ENCODE measurements at regions not wholly inside any gene's neighbourhood (a gene's known extent, or its start where the extent isn't known, plus 50 kb on each side); places are given as distances from the start of the nearest gene placed in this dataset.
A peak's percentile ranks its signal among the peaks of the same experiment; 100 is the strongest.

- no peak overlapping the region for H3K27ac Mint-ChIP-seq
- peaks cover 7% of the 10 kb centered on the region for H3K4me1 Mint-ChIP-seq
- no peak overlapping the region for H3K4me3 Mint-ChIP-seq
- H3K36me3 Mint-ChIP-seq: no peaks in the 10 kb centered on the region
- H3K27me3 Mint-ChIP-seq: peaks cover 40% of the 10 kb centered on the region
- no peaks in the 10 kb centered on the region for H3K9me3 Mint-ChIP-seq
- no peak for DNase-seq
- POLR2A ChIA-PET: no interaction called here
- ATAC-seq (ENCODE audit: low read depth): no peak
Observed at GRCh38 chr9:99360026-99360425, 137.9 kb downstream of the SEC61B start.

GRCh38 chr9:99361817-99362216 lies 139.7 kb downstream of the SEC61B start:
- Mint-ChIP-seq H3K36me3 (no peaks in the 10 kb centered on the region), H3K9me3 (no peaks in the 10 kb centered on the region), H3K4me1 (peaks cover 9% of the 10 kb centered on the region), H3K27ac (no peak overlapping the region), H3K27me3 (peaks cover 37% of the 10 kb centered on the region), H3K4me3 (no peak overlapping the region)
- POLR2A ChIA-PET: no interaction called here
- ATAC-seq (ENCODE audit: low read depth) (no peak), DNase-seq (no peak)

- DNase-seq: no peak
- POLR2A ChIA-PET: no interaction called here
- H3K4me3 Mint-ChIP-seq: no peak overlapping the region
- H3K36me3 Mint-ChIP-seq: no peaks in the 10 kb centered on the region
- H3K9me3 Mint-ChIP-seq: no peaks in the 10 kb centered on the region
- no peak overlapping the region for H3K27ac Mint-ChIP-seq
- H3K27me3 Mint-ChIP-seq: peaks cover 37% of the 10 kb centered on the region
- peaks cover 14% of the 10 kb centered on the region for H3K4me1 Mint-ChIP-seq
- ATAC-seq (ENCODE audit: low read depth): no peak
Observed at GRCh38 chr9:99362321-99362720, 140.2 kb downstream of the SEC61B start.

- Mint-ChIP-seq H3K4me3 (no peak overlapping the region), H3K9me3 (no peaks in the 10 kb centered on the region), H3K27ac (no peak overlapping the region), H3K36me3 (no peaks in the 10 kb centered on the region), H3K4me1 (peaks cover 22% of the 10 kb centered on the region), H3K27me3 (peaks cover 40% of the 10 kb centered on the region)
- POLR2A ChIA-PET: no interaction called here
- DNase-seq: no peak
- no peak for ATAC-seq (ENCODE audit: low read depth)
Observed at GRCh38 chr9:99363509-99363908, 141.4 kb downstream of the SEC61B start.

GRCh38 chr9:99365233-99365980 lies 143.3 kb downstream of the SEC61B start:
- no peak overlapping the region for H3K4me3 Mint-ChIP-seq
- peak overlapping the region; percentile 7 for H3K27ac Mint-ChIP-seq
- POLR2A ChIA-PET: no interaction called here
- no peaks in the 10 kb centered on the region for H3K36me3 Mint-ChIP-seq
- H3K4me1 Mint-ChIP-seq: peaks cover 30% of the 10 kb centered on the region
- no peaks in the 10 kb centered on the region for H3K9me3 Mint-ChIP-seq
- no peak for DNase-seq
- no peak for ATAC-seq (ENCODE audit: low read depth)
- peaks cover 31% of the 10 kb centered on the region for H3K27me3 Mint-ChIP-seq

GRCh38 chr9:99366183-99366582 lies 144.1 kb downstream of the SEC61B start:
- Mint-ChIP-seq H3K9me3 (no peaks in the 10 kb centered on the region), H3K27ac (no peak overlapping the region), H3K27me3 (peaks cover 27% of the 10 kb centered on the region), H3K36me3 (no peaks in the 10 kb centered on the region), H3K4me3 (no peak overlapping the region), H3K4me1 (peaks cover 30% of the 10 kb centered on the region)
- POLR2A ChIA-PET: no interaction called here
- ATAC-seq (ENCODE audit: low read depth): no peak
- DNase-seq: no peak

GRCh38 chr9:99366621-99367020 lies 144.5 kb downstream of the SEC61B start:
- Mint-ChIP-seq H3K36me3 (no peaks in the 10 kb centered on the region), H3K4me1 (peaks cover 30% of the 10 kb centered on the region), H3K9me3 (no peaks in the 10 kb centered on the region), H3K4me3 (no peak overlapping the region), H3K27me3 (peaks cover 23% of the 10 kb centered on the region), H3K27ac (no peak overlapping the region)
- POLR2A ChIA-PET: no interaction called here
- ATAC-seq (ENCODE audit: low read depth): no peak
- DNase-seq: no peak

- POLR2A ChIA-PET: no interaction called here
- H3K4me3 Mint-ChIP-seq: peak overlapping the region; percentile 74
- peaks cover 23% of the 10 kb centered on the region for H3K4me1 Mint-ChIP-seq
- DNase-seq (no peak), ATAC-seq (ENCODE audit: low read depth) (peak; percentile 60)
- peaks cover 23% of the 10 kb centered on the region for H3K27me3 Mint-ChIP-seq
- H3K36me3 Mint-ChIP-seq: no peaks in the 10 kb centered on the region
- no peak overlapping the region for H3K27ac Mint-ChIP-seq
- no peaks in the 10 kb centered on the region for H3K9me3 Mint-ChIP-seq
Observed at GRCh38 chr9:99368341-99369326, 146.6 kb downstream of the SEC61B start.

GRCh38 chr9:99369327-99369722 lies 147.2 kb downstream of the SEC61B start:
- no peak for DNase-seq
- peaks cover 23% of the 10 kb centered on the region for H3K4me1 Mint-ChIP-seq
- H3K27me3 Mint-ChIP-seq: peaks cover 23% of the 10 kb centered on the region
- no peaks in the 10 kb centered on the region for H3K9me3 Mint-ChIP-seq
- H3K27ac Mint-ChIP-seq: no peak overlapping the region
- H3K4me3 Mint-ChIP-seq: no peak overlapping the region
- POLR2A ChIA-PET: no interaction called here
- no peaks in the 10 kb centered on the region for H3K36me3 Mint-ChIP-seq
- ATAC-seq (ENCODE audit: low read depth): no peak

- Mint-ChIP-seq H3K27ac (no peak overlapping the region), H3K36me3 (no peaks in the 10 kb centered on the region), H3K4me3 (no peak overlapping the region), H3K9me3 (no peaks in the 10 kb centered on the region), H3K4me1 (peaks cover 23% of the 10 kb centered on the region), H3K27me3 (peaks cover 21% of the 10 kb centered on the region)
- no peak for DNase-seq
- POLR2A ChIA-PET: no interaction called here
- no peak for ATAC-seq (ENCODE audit: low read depth)
Observed at GRCh38 chr9:99370376-99370775, 148.3 kb downstream of the SEC61B start.

GRCh38 chr9:99371376-99371775 lies 149.3 kb downstream of the SEC61B start:
- Mint-ChIP-seq H3K27me3 (peaks cover 28% of the 10 kb centered on the region), H3K4me1 (peaks cover 21% of the 10 kb centered on the region), H3K9me3 (no peaks in the 10 kb centered on the region), H3K36me3 (no peaks in the 10 kb centered on the region), H3K27ac (no peak overlapping the region), H3K4me3 (no peak overlapping the region)
- DNase-seq: no peak
- ATAC-seq (ENCODE audit: low read depth): no peak
- POLR2A ChIA-PET: no interaction called here

GRCh38 chr9:99373912-99374311 lies 151.8 kb downstream of the SEC61B start:
- H3K27ac Mint-ChIP-seq: no peak overlapping the region
- ATAC-seq (ENCODE audit: low read depth) (no peak), DNase-seq (no peak)
- H3K4me3 Mint-ChIP-seq: no peak overlapping the region
- H3K4me1 Mint-ChIP-seq: peaks cover 4% of the 10 kb centered on the region
- no peaks in the 10 kb centered on the region for H3K9me3 Mint-ChIP-seq
- no peaks in the 10 kb centered on the region for H3K36me3 Mint-ChIP-seq
- H3K27me3 Mint-ChIP-seq: peaks cover 31% of the 10 kb centered on the region
- POLR2A ChIA-PET: no interaction called here

GRCh38 chr9:99374793-99375192 lies 152.7 kb downstream of the SEC61B start:
- H3K27ac Mint-ChIP-seq: no peak overlapping the region
- H3K36me3 Mint-ChIP-seq: no peaks in the 10 kb centered on the region
- no peak overlapping the region for H3K4me3 Mint-ChIP-seq
- no peaks in the 10 kb centered on the region for H3K4me1 Mint-ChIP-seq
- POLR2A ChIA-PET: no interaction called here
- H3K9me3 Mint-ChIP-seq: no peaks in the 10 kb centered on the region
- no peak for ATAC-seq (ENCODE audit: low read depth)
- H3K27me3 Mint-ChIP-seq: peaks cover 31% of the 10 kb centered on the region
- no peak for DNase-seq

GRCh38 chr9:99375481-99375880 lies 153.4 kb downstream of the SEC61B start:
- H3K36me3 Mint-ChIP-seq: no peaks in the 10 kb centered on the region
- POLR2A ChIA-PET: no interaction called here
- H3K9me3 Mint-ChIP-seq: no peaks in the 10 kb centered on the region
- no peak overlapping the region for H3K4me3 Mint-ChIP-seq
- no peak for DNase-seq
- H3K4me1 Mint-ChIP-seq: no peaks in the 10 kb centered on the region
- peaks cover 34% of the 10 kb centered on the region for H3K27me3 Mint-ChIP-seq
- no peak for ATAC-seq (ENCODE audit: low read depth)
- no peak overlapping the region for H3K27ac Mint-ChIP-seq
